ENCODE measurements at regions not wholly inside any gene's neighbourhood (a gene's known extent, or its start where the extent isn't known, plus 50 kb on each side); places are given as distances from the start of the nearest gene placed in this dataset.

GRCh38 chr17:17424552-17424951 is 52.2 kb upstream of the MED9 start:
- H3K36me3 ChIP-seq (ENCODE audit: insufficient read depth, low read length) = no peaks in the 10 kb centered on the region
- Mint-ChIP-seq H3K4me3 (no peak overlapping the region), H3K27me3 (peaks cover 3 to 4% of the 10 kb centered on the region in 2 donors), H3K36me3 (peaks cover 0 to 3% (median 3%) of the 10 kb centered on the region in 3 donors), H3K4me1 (no peaks in the 10 kb centered on the region), H3K9me3 (no peaks in the 10 kb centered on the region), H3K27ac (peak overlapping the region in 1 of 8 donors; percentile 65)
- POLR2A ChIA-PET = no interaction called here
- H3K27me3 ChIP-seq (ENCODE audit: insufficient read depth, low read length, poor library complexity, severe bottlenecking) = no peaks in the 10 kb centered on the region
- CTCF ChIA-PET = interaction anchor here (1.3 kb wide), 1 partner anchor 11 kb away, joined by 4 read pairs; no protein-coding TSS in a partner anchor
- H3K9me3 ChIP-seq (ENCODE audit: low read length) = no peaks in the 10 kb centered on the region
- no peak overlapping the region for H3K4me3 ChIP-seq (ENCODE audit: low read length)
- DNase-seq = no peak
- H3K27ac ChIP-seq (ENCODE audit: low read depth, low read length) = no peak overlapping the region
- no peaks in the 10 kb centered on the region for H3K4me1 ChIP-seq (ENCODE audit: insufficient read depth, low read length)

GRCh38 chr17:17425005-17425404 is 51.8 kb upstream of the MED9 start:
- peaks cover 2 to 4% of the 10 kb centered on the region in 2 donors for H3K27me3 Mint-ChIP-seq
- H3K4me3 ChIP-seq (ENCODE audit: low read length) = no peak overlapping the region
- no peaks in the 10 kb centered on the region for H3K9me3 Mint-ChIP-seq
- ChIA-PET CTCF (interaction anchor here (1.3 kb wide), 1 partner anchor 10 kb away, joined by 4 read pairs; no protein-coding TSS in a partner anchor), POLR2A (no interaction called here)
- no peak overlapping the region for H3K27ac Mint-ChIP-seq
- H3K4me1 Mint-ChIP-seq = no peaks in the 10 kb centered on the region
- DNase-seq = no peak
- no peaks in the 10 kb centered on the region for H3K4me1 ChIP-seq (ENCODE audit: insufficient read depth, low read length)
- H3K27me3 ChIP-seq (ENCODE audit: insufficient read depth, low read length, poor library complexity, severe bottlenecking) = no peaks in the 10 kb centered on the region
- H3K27ac ChIP-seq (ENCODE audit: low read depth, low read length) = no peak overlapping the region
- H3K9me3 ChIP-seq (ENCODE audit: low read length) = no peaks in the 10 kb centered on the region
- peaks cover 0 to 3% (median under 1%) of the 10 kb centered on the region in 3 donors for H3K36me3 Mint-ChIP-seq
- H3K4me3 Mint-ChIP-seq = no peak overlapping the region
- no peaks in the 10 kb centered on the region for H3K36me3 ChIP-seq (ENCODE audit: insufficient read depth, low read length)

- Histone ChIP-seq H3K4me1 (ENCODE audit: insufficient read depth, low read length) (no peaks in the 10 kb centered on the region), H3K4me3 (ENCODE audit: low read length) (no peak overlapping the region), H3K9me3 (ENCODE audit: low read length) (no peaks in the 10 kb centered on the region), H3K27ac (ENCODE audit: low read depth, low read length) (no peak overlapping the region), H3K36me3 (ENCODE audit: insufficient read depth, low read length) (no peaks in the 10 kb centered on the region), H3K27me3 (ENCODE audit: insufficient read depth, low read length, poor library complexity, severe bottlenecking) (no peaks in the 10 kb centered on the region)
- CTCF ChIA-PET = interaction anchor here (1.3 kb wide), 1 partner anchor 10 kb away, joined by 4 read pairs; no protein-coding TSS in a partner anchor
- Mint-ChIP-seq H3K27me3 (peaks cover 3 to 4% of the 10 kb centered on the region in 2 donors), H3K4me3 (no peak overlapping the region), H3K4me1 (no peaks in the 10 kb centered on the region), H3K27ac (no peak overlapping the region), H3K36me3 (peaks cover 0 to 3% (median 0%) of the 10 kb centered on the region in 3 donors), H3K9me3 (no peaks in the 10 kb centered on the region)
- DNase-seq = no peak
- POLR2A ChIA-PET = no interaction called here
Measured at GRCh38 chr17:17425591-17425990, 51.2 kb upstream of the MED9 start.

- Histone ChIP-seq H3K9me3 (ENCODE audit: low read length) (no peaks in the 10 kb centered on the region), H3K27me3 (ENCODE audit: insufficient read depth, low read length, poor library complexity, severe bottlenecking) (no peaks in the 10 kb centered on the region), H3K27ac (ENCODE audit: low read depth, low read length) (no peak overlapping the region), H3K4me3 (ENCODE audit: low read length) (no peak overlapping the region), H3K36me3 (ENCODE audit: insufficient read depth, low read length) (no peaks in the 10 kb centered on the region), H3K4me1 (ENCODE audit: insufficient read depth, low read length) (no peaks in the 10 kb centered on the region)
- DNase-seq = no peak
- POLR2A ChIA-PET = no interaction called here
- no peak overlapping the region for H3K4me3 Mint-ChIP-seq
- peaks cover 0 to 3% (median 0%) of the 10 kb centered on the region in 3 donors for H3K36me3 Mint-ChIP-seq
- H3K4me1 Mint-ChIP-seq = no peaks in the 10 kb centered on the region
- H3K27me3 Mint-ChIP-seq = peaks cover 3 to 4% of the 10 kb centered on the region in 2 donors
- CTCF ChIA-PET = no interaction called here
- H3K9me3 Mint-ChIP-seq = no peaks in the 10 kb centered on the region
- no peak overlapping the region for H3K27ac Mint-ChIP-seq
Measured at GRCh38 chr17:17426184-17426583, 50.6 kb upstream of the MED9 start.

All from CD8-positive, alpha-beta memory T cell (primary cell).